ENCODE measurements at regions not wholly inside any gene's neighbourhood (a gene's known extent, or its start where the extent isn't known, plus 50 kb on each side); places are given as distances from the start of the nearest gene placed in this dataset.

- Histone ChIP-seq H4K20me1 (ENCODE audit: insufficient read depth) (no peaks in the 10 kb centered on the region), H3K4me1 (ENCODE audit: control insufficient read depth in 1 of 2, insufficient read depth in 2 of 2, low read length in 2 of 2) (peaks cover 0 to under 1% of the 10 kb centered on the region in 2 experiments; a peak in 1 of 4 replicates), H3K9me3 (ENCODE audit: control insufficient read depth in 1 of 2, insufficient read depth in 1 of 2, low read depth in 1 of 2, low read length in 2 of 2) (no peaks in the 10 kb centered on the region), H3K27me3 (ENCODE audit: insufficient read depth, low read length) (no peaks in the 10 kb centered on the region), H3K4me3 (replicated peaks in 1 of 2; ENCODE audit: low read depth in 1 of 2, low read length in 2 of 2) (no peak overlapping the region), H3K9me2 (ENCODE audit: insufficient read depth) (no peaks in the 10 kb centered on the region), H2AFZ (ENCODE audit: low read depth, low read length, poor library complexity, severe bottlenecking) (no peak overlapping the region), H3K79me2 (ENCODE audit: insufficient read depth, low read length) (no peaks in the 10 kb centered on the region), H3K36me3 (ENCODE audit: control insufficient read depth in 1 of 2, insufficient read depth in 2 of 2, low read length in 2 of 2) (no peaks in the 10 kb centered on the region), H3K27ac (ENCODE audit: low read depth, low read length) (no peak overlapping the region), H3K9ac (ENCODE audit: low read length) (no peak overlapping the region), H3K4me2 (ENCODE audit: low read length) (no peak overlapping the region)
- TF ChIP-seq EGR1 (IDR thresholded peaks at IDR 0.05; ENCODE audit: low read depth) = no peak
- no peak for TF ChIP-seq ZBTB33 (IDR thresholded peaks at IDR 0.05; ENCODE audit: extremely low read depth, insufficient replicate concordance, low read length)
- no peak for TF ChIP-seq ZNF274 (IDR thresholded peaks at IDR 0.05; ENCODE audit: low read depth, low read length)
- TF ChIP-seq SRF (IDR thresholded peaks at IDR 0.05; ENCODE audit: low read depth) = no peak
- TF ChIP-seq MAX (IDR thresholded peaks at IDR 0.05) = no peak
- no peak for TF ChIP-seq CBX3 (IDR thresholded peaks at IDR 0.05; ENCODE audit: low read depth)
- TF ChIP-seq JUND (IDR thresholded peaks at IDR 0.05) = no peak
- no peak for TF ChIP-seq EZH2phosphoT487 (IDR thresholded peaks at IDR 0.05; ENCODE audit: borderline replicate concordance)
- RAD21 ChIA-PET (ENCODE audit: low non-redundant PET in 1 of 2, low total read pairs in 2 of 2, uncharacterized antibody in 2 of 2, unreplicated experiment in 2 of 2) = no interaction called here
- DNase-seq (ENCODE audit: low read depth, low spot score) = no peak
- CTCF ChIA-PET = no interaction called here
- BruUV-seq (replicated peaks) = no TSS peak
- intact Hi-C loops (cut with micrococcal nuclease) = no loop called here
- no peak for ATAC-seq
- POLR2A ChIA-PET = no interaction called here
These were observed 636.7 kb upstream of the ID2 start for GRCh38 chr2:8045081-8045614.

- Histone ChIP-seq H3K4me3 (replicated peaks in 1 of 2; ENCODE audit: low read depth in 1 of 2, low read length in 2 of 2) (no peak overlapping the region), H3K9me2 (ENCODE audit: insufficient read depth) (no peaks in the 10 kb centered on the region), H3K4me1 (ENCODE audit: control insufficient read depth in 1 of 2, insufficient read depth in 2 of 2, low read length in 2 of 2) (peaks cover 0 to 6% of the 10 kb centered on the region in 2 experiments; a peak in 1 of 4 replicates), H3K4me2 (ENCODE audit: low read length) (no peak overlapping the region), H3K27me3 (ENCODE audit: insufficient read depth, low read length) (no peaks in the 10 kb centered on the region), H3K79me2 (ENCODE audit: insufficient read depth, low read length) (no peaks in the 10 kb centered on the region), H3K36me3 (ENCODE audit: control insufficient read depth in 1 of 2, insufficient read depth in 2 of 2, low read length in 2 of 2) (no peaks in the 10 kb centered on the region), H3K9ac (ENCODE audit: low read length) (no peak overlapping the region), H4K20me1 (ENCODE audit: insufficient read depth) (no peaks in the 10 kb centered on the region), H2AFZ (ENCODE audit: low read depth, low read length, poor library complexity, severe bottlenecking) (no peak overlapping the region), H3K27ac (ENCODE audit: low read depth, low read length) (no peak overlapping the region), H3K9me3 (ENCODE audit: control insufficient read depth in 1 of 2, insufficient read depth in 1 of 2, low read depth in 1 of 2, low read length in 2 of 2) (no peaks in the 10 kb centered on the region)
- no TSS peak for BruUV-seq (replicated peaks)
- CTCF ChIA-PET = no interaction called here
- POLR2A ChIA-PET = no interaction called here
- TF ChIP-seq CBX3 (IDR thresholded peaks at IDR 0.05; ENCODE audit: low read depth) (no peak), SP1 (IDR thresholded peaks at IDR 0.05; ENCODE audit: low read depth) (no peak), EGR1 (IDR thresholded peaks at IDR 0.05; ENCODE audit: low read depth) (no peak), EZH2 (IDR thresholded peaks at IDR 0.05) (no peak), ZNF274 (IDR thresholded peaks at IDR 0.05; ENCODE audit: low read depth, low read length) (no peak)
- RAD21 ChIA-PET (ENCODE audit: low non-redundant PET in 1 of 2, low total read pairs in 2 of 2, uncharacterized antibody in 2 of 2, unreplicated experiment in 2 of 2) = no interaction called here
- DNase-seq (ENCODE audit: low read depth, low spot score) (no peak), ATAC-seq (no peak)
- intact Hi-C loops (cut with micrococcal nuclease) = no loop called here
These were observed 635.0 kb upstream of the ID2 start for GRCh38 chr2:8046849-8047248.
